PC-9 (cell line): ENCODE measurements at regions not wholly inside any gene's neighbourhood (a gene's known extent, or its start where the extent isn't known, plus 50 kb on each side); places are given as distances from the start of the nearest gene placed in this dataset.

ENCODE experiments used
- BruUV-seq: library from RNA; stranded (reverse); fragments of 400-500 nt; replicated peaks from 2 replicates; lab custom pipeline; 2021; lab: Mats Ljungman, UMichigan
- CTCF ChIA-PET: fragments of 300-600 bp; sonication (Branson Sonifier 250); formaldehyde crosslinking; loops from one replicate; lab custom pipeline; 2022; ENCODE audit warnings: antibody characterized with exemption; lab: Charles Lee
- POLR2A ChIA-PET: fragments of 300-600 bp; sonication (Branson Sonifier 250); formaldehyde crosslinking; loops from one replicate; lab custom pipeline; 2022; ENCODE audit warnings: antibody characterized with exemption; ENCODE audit not compliant: unreplicated experiment; lab: Charles Lee
- DNase-seq, 2 experiments: peaks; one replicate each; pipeline versions ENCODE4 v3.0.0 to v3.0.0-alpha.2; 2015 to 2022; ENCODE audit warnings: mixed read lengths in 1 of 2
- H2AFZ ChIP-seq: fragments of 200-600 bp; sonication (generic); 2 replicates; pipeline ENCODE4 v1.8.1; 2017; ENCODE audit warnings: antibody characterized with exemption
- H3F3A ChIP-seq: fragments of 200-600 bp; sonication (generic); 2 replicates; pipeline ENCODE4 v1.8.1; 2017; ENCODE audit warnings: antibody characterized with exemption, mild to moderate bottlenecking, low read depth; ENCODE audit not compliant: insufficient read depth
- H3K27ac ChIP-seq: fragments of 200-600 bp; sonication (generic); 2 replicates; pipeline ENCODE4 v1.6.1; 2016; ENCODE audit warnings: mixed run types
- H3K27me3 ChIP-seq: fragments of 200-600 bp; sonication (generic); 2 replicates; pipeline ENCODE4 v1.6.1; 2016; ENCODE audit warnings: low read depth, mixed run types; ENCODE audit not compliant: insufficient read depth
- H3K36me3 ChIP-seq: fragments of 200-600 bp; sonication (generic); 2 replicates; pipeline ENCODE4 v1.6.1; 2016; ENCODE audit warnings: low read depth, mixed run types
- H3K4me1 ChIP-seq: fragments of 200-600 bp; sonication (generic); replicated peaks from 2 replicates; pipeline ENCODE4 v1.6.1; 2016; ENCODE audit warnings: mixed run types; ENCODE audit not compliant: insufficient read depth
- H3K4me2 ChIP-seq: fragments of 200-600 bp; sonication (generic); 2 replicates; pipeline ENCODE4 v1.6.1; 2017; ENCODE audit warnings: mixed run types
- H3K4me3 ChIP-seq: fragments of 200-600 bp; sonication (generic); 2 replicates; pipeline ENCODE4 v1.6.1; 2016; ENCODE audit warnings: mixed run types
- H3K79me2 ChIP-seq: fragments of 200-600 bp; sonication (generic); 2 replicates; pipeline ENCODE4 v1.6.1; 2017; ENCODE audit warnings: low read depth, mixed run types
- H3K9me2 ChIP-seq: fragments of 200-600 bp; sonication (generic); 2 replicates; pipeline ENCODE4 v1.8.1; 2017; ENCODE audit warnings: mild to moderate bottlenecking; ENCODE audit not compliant: insufficient read depth
- H3K9me3 ChIP-seq: fragments of 200-600 bp; sonication (generic); 2 replicates; pipeline ENCODE4 v1.8.1; 2016; ENCODE audit warnings: low read depth; ENCODE audit not compliant: insufficient read depth
- H4K20me1 ChIP-seq: fragments of 200-600 bp; sonication (generic); 2 replicates; pipeline ENCODE4 v1.8.1; 2017; ENCODE audit not compliant: insufficient read depth
- CTCF ChIP-seq: fragments of 200-600 bp; sonication (generic); conservative IDR thresholded peaks from 2 replicates; pipeline ENCODE4 v1.6.1; 2017; ENCODE audit warnings: mixed run types, antibody characterized with exemption, mild to moderate bottlenecking, moderate library complexity
- EZH2 ChIP-seq: fragments of 200-600 bp; sonication (generic); IDR thresholded peaks from 2 replicates; pipeline ENCODE4 v1.8.0; 2017; ENCODE audit warnings: antibody characterized with exemption, low read depth
- intact Hi-C: fragments of 100-400 bp; cut with micrococcal nuclease; formaldehyde crosslinking; loops from one replicate; pipeline ENCODE4 v1.10.0; 2022; ENCODE audit not compliant: unreplicated experiment

GRCh38 chr2:76311728-76312127 lies 601.0 kb upstream of the GCFC2 start:
- no peak for TF ChIP-seq EZH2
- TF ChIP-seq CTCF = no peak
- Histone ChIP-seq H3K4me3 (no peak overlapping the region), H3F3A (no peaks in the 10 kb centered on the region), H3K79me2 (no peaks in the 10 kb centered on the region), H4K20me1 (no peaks in the 10 kb centered on the region), H3K27ac (no peak overlapping the region), H3K9me2 (no peaks in the 10 kb centered on the region), H3K4me1 (no peaks in the 10 kb centered on the region), H3K36me3 (no peaks in the 10 kb centered on the region), H3K4me2 (no peak overlapping the region), H3K27me3 (0 out of 2 replicates have a peak, but pooled peaks cover 4% of the 10 kb centered on the region), H3K9me3 (no peaks in the 10 kb centered on the region), H2AFZ (no peak overlapping the region)
- CTCF ChIA-PET = no interaction called here
- POLR2A ChIA-PET = no interaction called here
- no TSS peak for BruUV-seq
- DNase-seq = no peak
- intact Hi-C loops = no loop called here

- H3K27me3 ChIP-seq = 0 out of 2 replicates have a peak, but pooled peaks cover 4% of the 10 kb centered on the region
Measured at GRCh38 chr2:76310894-76311633, 600.3 kb upstream of the GCFC2 start.

GRCh38 chr2:76307495-76307894 lies 596.8 kb upstream of the GCFC2 start:
- no peaks in the 10 kb centered on the region for H3K36me3 ChIP-seq
- no peak overlapping the region for H3K27ac ChIP-seq
- POLR2A ChIA-PET = no interaction called here
- DNase-seq = no peak
- H3K4me1 ChIP-seq = no peaks in the 10 kb centered on the region
- H3K9me3 ChIP-seq = no peaks in the 10 kb centered on the region
- BruUV-seq = no TSS peak
- H3F3A ChIP-seq = no peaks in the 10 kb centered on the region
- TF ChIP-seq CTCF (no peak), EZH2 (no peak)
- H3K4me3 ChIP-seq = no peak overlapping the region
- H3K9me2 ChIP-seq = no peaks in the 10 kb centered on the region
- intact Hi-C loops = no loop called here
- H3K4me2 ChIP-seq = no peak overlapping the region
- CTCF ChIA-PET = no interaction called here
- no peaks in the 10 kb centered on the region for H3K79me2 ChIP-seq
- H4K20me1 ChIP-seq = no peaks in the 10 kb centered on the region
- 0 out of 2 replicates have a peak, but pooled peaks cover 4% of the 10 kb centered on the region for H3K27me3 ChIP-seq
- no peak overlapping the region for H2AFZ ChIP-seq

More at GRCh38 chr2:76310894-76311633, 600.3 kb upstream of the GCFC2 start:
- Histone ChIP-seq H3K4me1 (no peaks in the 10 kb centered on the region), H3K4me3 (no peak overlapping the region), H3K27ac (no peak overlapping the region), H3K4me2 (no peak overlapping the region), H3K36me3 (no peaks in the 10 kb centered on the region), H3K9me2 (no peaks in the 10 kb centered on the region), H3K9me3 (no peaks in the 10 kb centered on the region), H2AFZ (no peak overlapping the region), H3K79me2 (no peaks in the 10 kb centered on the region), H4K20me1 (no peaks in the 10 kb centered on the region), H3F3A (no peaks in the 10 kb centered on the region)
- intact Hi-C loops = no loop called here
- no TSS peak for BruUV-seq
- no peak for DNase-seq
- TF ChIP-seq CTCF (no peak), EZH2 (no peak)
- CTCF ChIA-PET = no interaction called here
- POLR2A ChIA-PET = no interaction called here
